ENCODE measurements at regions not wholly inside any gene's neighbourhood (a gene's known extent, or its start where the extent isn't known, plus 50 kb on each side); places are given as distances from the start of the nearest gene placed in this dataset.

GRCh38 chr18:73431620-73432019, 563.8 kb upstream of the NETO1 start:
- WGBS, 3 donors: 24 to 38% (median 33%) methylated on average over 1 of the region's 1 CpG
- TF ChIP-seq POLR2A (IDR thresholded peaks at IDR 0.05): no peak
- no peak for TF ChIP-seq CTCF (IDR thresholded peaks at IDR 0.05)
- TF ChIP-seq EP300 (IDR thresholded peaks at IDR 0.05): no peak
- intact Hi-C loops (cut with DNase I): no loop called here
- DNase-seq: no peak
- Histone ChIP-seq H3K4me1 (ENCODE audit: insufficient read depth) (no peaks in the 10 kb centered on the region), H3K27ac (no peak overlapping the region), H3K4me3 (no peak overlapping the region), H3K9me3 (no peaks in the 10 kb centered on the region), H3K36me3 (no peaks in the 10 kb centered on the region), H3K27me3 (no peaks in the 10 kb centered on the region)

GRCh38 chr18:73421010-73421409, 553.2 kb upstream of the NETO1 start:
- Histone ChIP-seq H3K9me3 (no peaks in the 10 kb centered on the region), H3K36me3 (no peaks in the 10 kb centered on the region)
- intact Hi-C loops (cut with DNase I): no loop called here

GRCh38 chr18:73419531-73419930, 551.7 kb upstream of the NETO1 start:
- Histone ChIP-seq H3K27ac (no peak overlapping the region), H3K36me3 (no peaks in the 10 kb centered on the region), H3K4me1 (ENCODE audit: insufficient read depth) (no peaks in the 10 kb centered on the region), H3K9me3 (no peaks in the 10 kb centered on the region), H3K4me3 (no peak overlapping the region), H3K27me3 (no peaks in the 10 kb centered on the region)
- no peak for DNase-seq
- TF ChIP-seq EP300 (IDR thresholded peaks at IDR 0.05): no peak
- TF ChIP-seq CTCF (IDR thresholded peaks at IDR 0.05): no peak
- TF ChIP-seq POLR2A (IDR thresholded peaks at IDR 0.05): no peak
- intact Hi-C loops (cut with DNase I): no loop called here
- 74 to 80% (median 80%) methylated on average over 4 of the region's 4 CpGs for WGBS, 3 donors

More at GRCh38 chr18:73421010-73421409, 553.2 kb upstream of the NETO1 start:
- Histone ChIP-seq H3K4me1 (ENCODE audit: insufficient read depth) (no peaks in the 10 kb centered on the region), H3K4me3 (no peak overlapping the region), H3K27me3 (no peaks in the 10 kb centered on the region), H3K27ac (no peak overlapping the region)
- no peak for TF ChIP-seq POLR2A (IDR thresholded peaks at IDR 0.05)
- no peak for TF ChIP-seq CTCF (IDR thresholded peaks at IDR 0.05)
- no peak for TF ChIP-seq EP300 (IDR thresholded peaks at IDR 0.05)
- DNase-seq: no peak

GRCh38 chr18:73414598-73414997, 546.8 kb upstream of the NETO1 start:
- H3K9me3 ChIP-seq: no peaks in the 10 kb centered on the region
- no peak for DNase-seq
- no peak overlapping the region for H3K27ac ChIP-seq
- no peak for TF ChIP-seq CTCF (IDR thresholded peaks at IDR 0.05)
- H3K4me3 ChIP-seq: no peak overlapping the region
- intact Hi-C loops (cut with DNase I): no loop called here
- no peaks in the 10 kb centered on the region for H3K4me1 ChIP-seq (ENCODE audit: insufficient read depth)
- 69 to 87% (median 83%) methylated on average over 4 of the region's 4 CpGs for WGBS, 3 donors
- H3K27me3 ChIP-seq: no peaks in the 10 kb centered on the region
- no peaks in the 10 kb centered on the region for H3K36me3 ChIP-seq

- Histone ChIP-seq H3K4me3 (no peak overlapping the region), H3K4me1 (ENCODE audit: insufficient read depth) (no peaks in the 10 kb centered on the region), H3K27ac (no peak overlapping the region), H3K36me3 (no peaks in the 10 kb centered on the region), H3K27me3 (no peaks in the 10 kb centered on the region), H3K9me3 (no peaks in the 10 kb centered on the region)
- WGBS, 3 donors: 93 to 97% (median 93%) methylated on average over 1 of the region's 1 CpG
- intact Hi-C loops (cut with DNase I): no loop called here
- no peak for DNase-seq
- TF ChIP-seq EP300 (IDR thresholded peaks at IDR 0.05) (no peak), POLR2A (IDR thresholded peaks at IDR 0.05) (no peak), CTCF (IDR thresholded peaks at IDR 0.05) (no peak)
Measured at GRCh38 chr18:73414069-73414468, 546.3 kb upstream of the NETO1 start.
